HG03135 (cell line): ENCODE measurements at regions not wholly inside any gene's neighbourhood (a gene's known extent, or its start where the extent isn't known, plus 50 kb on each side); places are given as distances from the start of the nearest gene placed in this dataset.

Experiments used
- ATAC-seq: cut with Tn5 transposase; IDR thresholded peaks from one replicate; pipeline ENCODE4 v1.9.1; 2021; ENCODE audit warnings: mild to moderate bottlenecking, moderate library complexity; ENCODE audit not compliant: unreplicated experiment

DNA sequence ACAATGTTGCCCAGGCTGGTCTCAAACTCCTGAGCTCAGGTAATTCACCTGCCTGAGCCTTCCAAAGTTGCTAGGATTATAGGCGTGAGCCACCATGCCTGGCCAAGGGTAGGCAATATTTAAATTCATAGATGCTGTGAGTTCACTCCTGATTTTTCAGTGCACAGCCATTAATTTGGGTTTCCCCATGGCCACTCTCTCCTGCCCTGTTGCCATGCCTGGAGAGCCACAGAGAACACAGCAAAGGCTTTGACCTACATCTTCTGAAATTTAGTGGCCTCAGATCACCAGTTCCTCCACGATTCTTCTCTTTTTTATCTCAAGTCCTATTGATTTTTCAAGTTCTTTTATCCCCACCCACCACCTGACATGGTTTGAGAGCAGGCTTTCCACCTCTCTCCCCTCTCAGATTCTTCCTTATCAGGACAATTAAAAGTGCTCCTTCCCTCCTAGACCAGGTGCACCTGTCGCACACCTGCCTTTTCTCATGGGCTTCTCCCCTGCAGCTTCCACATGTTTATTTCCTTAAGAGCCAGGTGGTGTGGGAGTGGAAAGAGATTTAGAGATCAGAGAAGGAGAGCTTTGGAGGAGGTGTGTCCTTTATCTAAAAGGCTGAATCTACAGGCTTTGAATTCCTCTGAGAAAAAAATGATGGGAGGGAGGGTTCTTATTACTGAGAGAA is 123.8 kb downstream of the ADRA2A start:
- no peak for ATAC-seq

DNA sequence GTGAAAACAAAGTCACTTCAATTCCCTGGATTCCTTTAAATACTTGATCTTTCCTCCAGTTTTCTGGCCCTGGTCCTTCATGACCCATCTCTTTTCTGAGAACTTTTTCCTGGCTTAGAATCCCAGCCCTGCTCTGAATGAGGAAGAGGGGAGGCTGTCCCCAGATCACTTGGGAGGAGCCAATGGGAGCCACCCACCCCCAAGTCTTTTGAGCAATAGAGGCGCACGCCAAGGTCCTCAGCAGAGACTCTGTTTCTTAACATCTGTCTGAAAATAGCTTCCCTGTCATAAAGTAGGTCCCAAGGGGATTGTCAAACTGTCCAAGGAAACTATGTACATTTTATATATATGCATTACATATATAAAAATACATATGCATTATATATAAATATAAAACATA is 126.8 kb downstream of the ADRA2A start:
- no peak for ATAC-seq

DNA sequence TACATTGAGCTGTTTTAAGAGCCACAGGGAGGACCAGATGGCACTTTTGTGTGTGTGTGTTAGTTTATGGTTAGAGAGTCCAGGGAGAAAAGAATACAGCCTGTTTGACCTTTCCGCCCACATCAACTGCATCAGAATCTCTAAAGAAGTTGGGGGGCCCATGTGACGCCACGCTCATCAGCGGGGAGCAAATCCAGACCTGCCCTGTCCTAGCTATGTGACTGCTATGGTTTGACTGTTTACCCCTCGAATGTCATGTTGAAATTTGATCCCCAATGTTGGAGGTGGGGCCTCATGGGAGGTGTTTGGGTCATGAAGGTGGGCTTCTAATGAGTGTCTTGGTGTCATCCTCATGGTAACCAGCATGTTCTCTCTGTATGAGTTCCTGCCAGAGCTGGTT is 128.0 kb downstream of the ADRA2A start:
- no peak for ATAC-seq

GRCh38 chr10:111206521-111206920 is 129.7 kb downstream of the ADRA2A start:
- no peak for ATAC-seq

DNA sequence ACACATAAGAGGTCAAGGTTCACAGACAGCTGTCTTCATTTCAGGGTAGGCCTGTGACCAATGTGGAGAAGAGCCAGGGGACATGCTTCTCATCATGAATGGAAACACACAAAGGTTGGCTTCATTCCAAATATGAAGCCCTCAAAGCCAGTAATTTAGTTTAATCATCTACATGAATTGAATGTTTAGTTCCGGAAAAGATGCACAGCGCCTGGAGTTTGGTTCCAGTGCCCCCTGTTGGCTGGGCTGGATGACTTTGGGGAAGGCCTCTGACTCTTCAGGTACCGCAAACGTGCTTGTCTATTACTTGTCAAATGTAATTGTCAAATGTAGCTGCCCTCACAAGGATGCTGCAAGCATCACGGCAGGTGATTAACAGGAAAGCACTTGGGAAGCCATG is 130.7 kb downstream of the ADRA2A start:
- no peak for ATAC-seq

GRCh38 chr10:111208951-111209350 is 132.1 kb downstream of the ADRA2A start:
- no peak for ATAC-seq

- no peak for ATAC-seq
These were observed 132.9 kb downstream of the ADRA2A start for GRCh38 chr10:111209692-111210091.

- no peak for ATAC-seq
These were observed 134.4 kb downstream of the ADRA2A start for GRCh38 chr10:111211241-111211640.

- ATAC-seq: no peak
These were observed 134.9 kb downstream of the ADRA2A start for GRCh38 chr10:111211706-111212105.

DNA sequence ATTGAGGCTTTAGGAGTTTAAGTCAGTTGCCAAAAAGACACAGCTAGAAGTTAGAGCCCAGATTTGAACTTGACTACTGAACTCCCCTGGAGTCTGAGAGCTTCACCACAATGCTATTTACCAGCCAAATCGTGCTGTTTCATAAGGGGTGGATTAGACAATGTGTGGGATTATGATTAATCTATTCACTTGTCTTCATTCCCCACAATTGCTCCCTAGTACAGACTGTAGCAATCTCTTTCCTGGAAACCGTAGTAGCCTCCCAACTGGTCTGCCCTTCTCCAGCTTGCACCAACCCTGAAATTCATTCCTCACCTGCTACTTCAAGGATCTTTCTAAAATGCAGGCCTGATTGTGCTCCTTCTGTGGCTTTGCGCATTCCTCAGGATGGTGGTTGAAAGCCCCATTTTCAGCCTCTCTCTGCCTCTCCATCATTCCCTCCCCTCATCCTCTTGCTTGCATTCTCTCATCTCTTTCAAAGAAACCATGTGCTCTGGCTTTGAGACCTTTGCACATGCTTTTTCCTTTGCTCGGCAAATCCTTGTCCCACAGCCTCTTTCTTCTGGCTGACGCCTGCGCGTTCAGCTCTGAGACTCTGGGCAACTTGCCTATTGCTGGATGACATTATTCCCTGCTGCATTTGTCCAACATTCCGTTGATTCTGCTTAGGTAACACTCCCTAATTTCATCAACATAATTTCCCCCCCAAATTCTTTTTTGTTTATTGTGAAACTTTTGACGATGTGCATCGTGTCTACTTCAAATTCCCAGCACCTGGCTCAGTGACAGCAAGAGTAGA is 145.1 kb downstream of the ADRA2A start:
- ATAC-seq: no peak

GRCh38 chr10:111222961-111223360 is 146.1 kb downstream of the ADRA2A start:
- ATAC-seq: no peak

DNA sequence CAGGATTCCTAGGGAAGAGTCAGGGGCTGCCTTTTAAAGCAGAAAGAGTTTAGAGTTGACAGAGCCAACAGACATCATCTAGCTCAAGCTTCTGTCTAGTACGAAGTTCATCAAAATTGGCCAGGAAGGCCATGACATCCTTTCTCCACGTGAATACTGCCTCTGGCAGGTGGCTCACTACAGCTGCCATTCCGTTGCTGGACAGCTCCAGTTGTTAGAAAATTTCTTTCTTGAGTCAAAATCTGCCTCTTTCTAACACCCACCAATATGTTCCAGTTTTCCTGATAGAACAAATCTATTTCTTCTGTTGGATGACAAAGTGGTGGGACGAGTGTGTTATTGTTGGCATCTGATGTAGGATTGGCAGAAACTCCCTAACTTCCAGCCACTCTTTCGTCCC is 154.9 kb downstream of the ADRA2A start:
- ATAC-seq: no peak

GRCh38 chr10:111233439-111233838 is 156.6 kb downstream of the ADRA2A start:
- ATAC-seq: no peak

GRCh38 chr10:111234234-111234913 is 157.5 kb downstream of the ADRA2A start:
- no peak for ATAC-seq

DNA sequence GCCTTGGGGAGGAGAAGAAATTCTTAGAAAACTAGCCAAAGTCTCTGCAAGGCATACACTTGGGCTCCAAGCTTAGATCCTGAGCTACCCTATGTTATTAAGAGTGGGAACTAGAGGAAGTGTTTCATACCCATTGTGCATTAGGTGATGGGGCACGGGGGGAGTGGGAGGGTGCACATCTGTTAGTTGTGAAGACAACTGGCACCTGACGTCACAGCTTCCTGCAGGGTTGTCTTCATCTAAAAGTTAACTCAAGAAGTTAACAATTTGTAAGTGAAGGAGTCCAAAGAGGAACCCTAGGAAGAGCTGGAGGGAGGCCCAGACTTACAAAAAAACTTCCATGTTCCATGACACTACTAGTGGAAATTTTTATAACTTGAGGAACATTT is 158.1 kb downstream of the ADRA2A start:
- no peak for ATAC-seq

DNA sequence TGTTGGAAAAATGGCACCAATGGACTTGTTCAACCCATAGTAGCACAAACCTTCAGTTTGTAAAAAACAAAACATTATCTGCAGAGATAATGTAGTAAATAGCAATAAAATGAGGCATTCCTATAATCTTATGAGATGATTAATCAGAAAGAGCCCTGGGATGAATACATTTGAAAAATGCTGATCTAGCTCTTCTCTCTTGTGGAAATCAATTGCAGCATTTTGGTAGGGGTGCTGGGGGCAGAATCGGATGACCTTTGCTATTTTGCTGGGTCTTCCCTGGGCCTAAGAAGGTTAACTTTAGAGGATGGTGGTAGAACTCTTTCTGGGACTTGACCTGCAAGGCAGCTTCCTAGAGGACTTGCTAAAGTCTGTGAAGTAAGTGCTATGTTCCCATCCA is 163.5 kb downstream of the ADRA2A start:
- ATAC-seq: no peak

DNA sequence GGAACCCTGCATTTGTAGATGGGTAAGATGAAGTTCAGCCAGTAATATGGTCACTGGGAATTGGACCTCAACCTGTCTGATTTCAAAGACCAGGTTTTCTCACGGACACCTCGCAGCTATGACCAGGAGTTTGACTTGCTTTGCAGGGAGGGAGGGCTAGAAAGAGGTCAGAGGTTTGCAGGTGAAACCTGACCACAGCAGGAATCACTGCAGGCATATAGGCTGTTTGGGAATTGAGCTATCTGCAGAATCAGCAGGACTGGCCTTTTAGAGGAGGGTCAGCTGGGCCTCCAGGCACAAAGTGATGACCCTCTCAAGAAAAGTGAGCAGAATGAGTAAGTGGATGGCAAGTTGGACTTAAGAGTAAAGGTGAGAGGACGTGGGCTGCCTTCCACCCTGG is 166.3 kb downstream of the ADRA2A start:
- ATAC-seq: no peak

- no peak for ATAC-seq
These were observed 169.3 kb downstream of the ADRA2A start for GRCh38 chr10:111246136-111246535.

GRCh38 chr10:111246814-111247452 is 170.1 kb downstream of the ADRA2A start:
- no peak for ATAC-seq

DNA sequence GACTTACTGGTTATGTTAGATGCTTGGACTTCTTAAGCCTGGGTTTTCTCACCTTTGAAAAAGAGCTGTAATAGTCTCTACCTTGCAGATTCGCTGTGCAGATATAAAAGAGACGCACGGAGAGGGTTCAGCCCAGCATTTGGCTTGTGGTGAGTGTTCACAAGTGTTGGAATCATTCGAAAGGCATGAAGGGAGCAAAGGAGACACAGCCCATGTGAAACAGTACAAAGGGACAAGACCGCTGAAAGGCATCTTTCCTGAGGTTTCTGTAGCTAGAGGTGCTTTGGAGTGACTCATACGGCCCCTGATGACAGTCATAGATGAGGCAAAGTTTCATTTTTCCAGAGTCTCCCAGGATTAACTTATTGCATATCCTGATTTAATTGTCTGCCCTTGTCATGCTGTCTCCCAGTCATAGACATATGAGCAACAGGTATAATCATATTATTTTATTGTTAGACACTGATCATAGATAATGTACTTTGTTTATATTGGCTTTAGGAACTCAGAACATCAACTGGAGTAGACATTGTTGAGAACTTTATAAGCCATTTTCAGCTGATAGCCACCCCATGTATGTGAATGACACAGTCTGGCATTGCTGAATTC is 171.1 kb downstream of the ADRA2A start:
- no peak for ATAC-seq

DNA sequence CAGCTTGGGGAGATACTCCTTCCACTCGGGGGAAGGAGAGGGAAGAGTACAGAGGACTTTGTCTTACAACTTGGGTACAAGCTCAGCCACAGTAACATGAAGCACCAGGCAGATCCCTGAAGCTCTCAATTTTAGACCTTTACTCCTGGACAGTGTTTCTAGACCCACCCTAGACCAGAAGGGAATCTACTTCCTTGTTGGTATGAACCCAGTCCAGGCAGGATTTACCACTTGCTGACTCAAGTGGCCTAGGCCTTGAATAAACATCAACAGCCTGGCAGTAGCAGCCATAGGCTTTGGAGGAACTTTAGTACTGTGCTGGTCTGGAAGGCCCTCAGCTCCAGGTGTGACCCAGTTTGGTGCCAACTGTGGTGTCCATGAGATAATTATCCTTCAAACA is 173.1 kb downstream of the ADRA2A start:
- ATAC-seq: no peak
